ENCODE measurements at regions not wholly inside any gene's neighbourhood (a gene's known extent, or its start where the extent isn't known, plus 50 kb on each side); places are given as distances from the start of the nearest gene placed in this dataset.

DNA sequence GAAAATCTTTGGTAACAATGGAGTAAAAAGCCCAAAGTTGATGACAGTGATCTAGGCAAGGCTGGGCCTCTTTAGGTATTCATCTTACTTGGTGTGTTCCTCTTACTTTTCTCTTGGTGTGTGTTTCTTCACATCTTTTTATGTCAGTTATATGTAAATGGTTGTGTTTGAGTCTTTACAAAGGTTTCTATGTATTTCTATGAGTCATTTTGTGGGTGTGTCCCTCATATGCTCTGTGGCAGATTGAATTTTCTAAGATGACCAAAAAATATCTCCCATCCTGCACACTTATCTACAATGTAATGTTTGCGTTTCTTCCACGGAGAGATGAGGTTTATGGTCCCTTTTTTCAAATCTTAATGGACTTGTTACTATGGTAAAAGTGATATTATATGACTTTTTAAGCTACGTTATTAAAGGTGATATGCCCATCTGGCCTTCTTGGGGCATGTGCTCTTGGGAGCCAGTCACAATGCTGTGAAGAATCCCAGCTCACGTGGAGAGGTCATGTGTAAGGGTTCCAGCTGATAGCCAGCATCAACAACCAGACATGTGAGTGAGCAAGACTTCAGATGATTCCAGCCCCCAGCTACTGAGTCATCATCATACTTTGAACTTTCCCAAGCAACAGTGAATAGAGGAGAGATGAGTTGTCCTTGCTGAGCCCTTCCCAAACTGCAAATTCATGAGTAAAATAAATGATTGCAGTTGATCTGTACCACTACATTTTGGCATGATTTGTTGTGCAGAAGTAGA lies 126.9 kb downstream of the CBLL2 start:
- intact Hi-C loops (cut with micrococcal nuclease): no loop called here
- H3K27ac Mint-ChIP-seq: no peak overlapping the region
- H3K4me1 Mint-ChIP-seq (ENCODE audit: low read depth): no peaks in the 10 kb centered on the region
- H3K27me3 Mint-ChIP-seq: no peaks in the 10 kb centered on the region
- no peaks in the 10 kb centered on the region for H3K9me3 Mint-ChIP-seq
- H3K36me3 Mint-ChIP-seq: no peaks in the 10 kb centered on the region
- DNase-seq: no peak
- no peak overlapping the region for H3K4me3 Mint-ChIP-seq
- ChIA-PET POLR2A (no interaction called here), CTCF (no interaction called here)

DNA sequence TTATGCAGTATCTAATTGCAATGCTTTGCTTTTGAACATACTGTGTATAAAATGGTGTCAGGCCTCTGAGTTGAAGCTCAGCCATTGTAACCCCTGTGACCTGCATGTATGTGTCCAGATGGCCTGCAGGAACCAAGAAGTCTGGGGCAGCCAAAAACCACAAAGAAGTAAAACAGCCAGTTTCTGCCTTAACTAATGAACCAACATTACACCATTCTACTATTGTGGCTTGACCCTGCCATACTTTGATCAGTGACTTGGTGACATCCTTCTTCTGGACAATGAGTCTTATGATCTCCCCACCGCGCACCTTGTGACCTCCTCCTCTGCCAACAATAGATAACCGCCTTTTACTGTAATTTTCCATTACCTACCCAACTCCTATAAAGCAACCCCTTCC lies 131.6 kb downstream of the CBLL2 start:
- H3K9me3 Mint-ChIP-seq: no peaks in the 10 kb centered on the region
- H3K27me3 Mint-ChIP-seq: no peaks in the 10 kb centered on the region
- no peak overlapping the region for H3K27ac Mint-ChIP-seq
- POLR2A ChIA-PET: no interaction called here
- intact Hi-C loops (cut with micrococcal nuclease): no loop called here
- DNase-seq: no peak
- H3K4me1 Mint-ChIP-seq (ENCODE audit: low read depth): no peaks in the 10 kb centered on the region
- no peaks in the 10 kb centered on the region for H3K36me3 Mint-ChIP-seq
- CTCF ChIA-PET: no interaction called here
- no peak overlapping the region for H3K4me3 Mint-ChIP-seq

DNA sequence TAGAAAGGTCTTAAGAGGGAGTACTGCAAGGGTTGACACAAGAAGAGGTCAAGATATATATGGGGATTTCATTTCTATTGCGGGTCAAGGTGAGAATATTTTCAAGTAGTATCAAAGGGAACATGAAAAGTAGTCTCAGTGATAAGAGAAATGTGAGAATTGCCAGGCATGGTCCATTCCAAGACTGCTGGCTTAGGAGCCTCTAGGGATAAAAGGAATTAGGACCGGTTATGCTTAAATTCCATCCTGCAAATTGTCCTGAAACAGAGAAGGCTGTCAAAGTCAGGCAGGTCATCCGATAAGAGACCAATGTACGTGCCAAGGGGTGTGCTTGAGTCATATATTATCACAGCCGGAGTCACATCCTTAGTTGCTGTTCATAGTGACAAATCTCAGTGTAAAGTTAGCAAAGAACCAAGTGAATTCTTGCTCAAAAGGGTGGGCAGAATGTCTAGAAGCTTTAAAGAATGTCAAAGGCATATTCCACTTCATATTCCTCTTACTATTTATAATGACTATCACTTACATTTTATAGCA lies 133.6 kb downstream of the CBLL2 start:
- ChIA-PET POLR2A (no interaction called here), CTCF (no interaction called here)
- H3K9me3 Mint-ChIP-seq: no peaks in the 10 kb centered on the region
- intact Hi-C loops (cut with micrococcal nuclease): no loop called here
- DNase-seq: no peak
- H3K27me3 Mint-ChIP-seq: no peaks in the 10 kb centered on the region
- H3K4me1 Mint-ChIP-seq (ENCODE audit: low read depth): no peaks in the 10 kb centered on the region
- H3K27ac Mint-ChIP-seq: no peak overlapping the region
- H3K36me3 Mint-ChIP-seq: no peaks in the 10 kb centered on the region
- no peak overlapping the region for H3K4me3 Mint-ChIP-seq

DNA sequence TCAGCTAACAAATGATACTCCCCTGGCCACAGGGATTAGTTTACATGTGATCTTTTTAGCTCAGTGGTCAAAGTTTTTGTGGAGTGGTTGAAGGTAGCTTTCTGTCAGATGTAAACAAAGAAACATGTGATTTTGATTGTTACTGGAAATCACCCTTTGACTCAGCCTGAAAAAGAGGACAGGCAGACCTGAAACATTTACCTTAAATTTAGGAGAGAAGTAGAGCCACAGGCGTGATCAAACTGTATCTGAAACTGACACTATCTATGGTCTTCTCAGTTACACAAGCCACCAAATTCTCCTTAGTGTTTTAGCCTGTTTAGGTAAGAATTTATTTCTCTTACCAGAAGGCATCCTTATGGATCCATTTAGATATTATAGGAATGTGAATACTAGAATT lies 136.7 kb downstream of the CBLL2 start:
- intact Hi-C loops (cut with micrococcal nuclease): no loop called here
- no peak for DNase-seq
- Mint-ChIP-seq H3K9me3 (no peaks in the 10 kb centered on the region), H3K4me3 (no peak overlapping the region), H3K27ac (no peak overlapping the region), H3K36me3 (no peaks in the 10 kb centered on the region), H3K4me1 (ENCODE audit: low read depth) (no peaks in the 10 kb centered on the region), H3K27me3 (no peaks in the 10 kb centered on the region)
- ChIA-PET POLR2A (no interaction called here), CTCF (no interaction called here)

DNA sequence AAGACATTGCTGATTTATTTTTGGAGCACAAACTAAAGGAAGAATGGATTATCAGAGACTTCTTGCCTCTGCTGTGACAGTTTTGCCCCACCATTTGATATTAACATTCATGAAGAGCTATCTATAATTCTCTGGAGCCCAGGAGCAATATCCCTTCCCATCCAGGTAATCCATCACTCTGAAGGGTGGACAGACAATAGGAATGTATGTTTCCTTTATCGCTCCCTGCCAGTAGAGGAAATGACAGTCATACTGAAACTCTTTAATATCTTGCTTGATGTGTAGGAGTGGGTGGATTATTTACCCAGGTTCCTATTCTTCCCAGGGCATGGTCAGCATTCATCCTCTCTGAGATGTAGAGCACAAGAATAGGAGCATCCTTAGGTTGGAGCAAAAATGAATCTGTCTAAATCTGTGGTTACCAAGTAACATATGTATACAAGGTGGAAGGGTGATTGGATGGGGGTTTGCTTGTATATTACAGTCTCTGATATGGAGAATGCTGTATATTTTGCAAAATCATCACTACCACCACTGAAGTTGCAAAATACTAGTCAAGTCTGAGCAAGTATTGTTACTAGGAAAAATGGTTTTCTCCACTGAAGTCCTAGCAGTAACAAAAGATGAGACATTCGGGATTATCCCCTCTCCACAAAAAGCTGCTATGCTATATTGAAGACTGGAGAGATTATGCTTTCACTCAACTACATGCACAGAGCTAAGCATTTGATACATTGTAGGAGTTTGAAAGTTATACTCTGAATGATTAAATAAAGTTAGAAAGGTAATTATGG lies 151.6 kb downstream of the CBLL2 start:
- Mint-ChIP-seq H3K4me3 (no peak overlapping the region), H3K36me3 (no peaks in the 10 kb centered on the region), H3K27ac (no peak overlapping the region), H3K9me3 (no peaks in the 10 kb centered on the region), H3K4me1 (ENCODE audit: low read depth) (no peaks in the 10 kb centered on the region), H3K27me3 (no peaks in the 10 kb centered on the region)
- DNase-seq: no peak
- ChIA-PET CTCF (no interaction called here), POLR2A (no interaction called here)
- intact Hi-C loops (cut with micrococcal nuclease): no loop called here

DNA sequence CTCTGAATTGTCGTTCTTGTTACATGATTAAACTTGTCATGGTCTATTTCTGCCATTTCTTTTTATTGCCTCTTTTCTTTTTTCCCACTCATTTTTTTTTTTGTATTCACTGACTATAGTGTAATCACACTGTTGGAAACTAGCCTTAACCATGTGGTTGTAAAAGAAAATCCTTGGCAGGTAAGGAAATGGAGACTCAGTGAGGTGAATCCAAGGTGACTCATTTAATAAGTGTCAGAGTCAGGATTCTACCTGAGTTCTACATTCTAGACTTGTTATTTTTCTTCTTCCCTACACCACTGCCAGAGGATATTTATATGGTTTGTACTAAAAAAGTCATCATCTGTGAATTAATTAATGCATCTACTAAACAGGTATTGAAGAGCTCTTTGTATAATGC lies 152.2 kb downstream of the CBLL2 start:
- CTCF ChIA-PET: no interaction called here
- POLR2A ChIA-PET: no interaction called here
- Mint-ChIP-seq H3K9me3 (no peaks in the 10 kb centered on the region), H3K4me1 (ENCODE audit: low read depth) (no peaks in the 10 kb centered on the region), H3K27me3 (no peaks in the 10 kb centered on the region), H3K27ac (no peak overlapping the region), H3K4me3 (no peak overlapping the region), H3K36me3 (no peaks in the 10 kb centered on the region)
- intact Hi-C loops (cut with micrococcal nuclease): no loop called here
- DNase-seq: no peak

DNA sequence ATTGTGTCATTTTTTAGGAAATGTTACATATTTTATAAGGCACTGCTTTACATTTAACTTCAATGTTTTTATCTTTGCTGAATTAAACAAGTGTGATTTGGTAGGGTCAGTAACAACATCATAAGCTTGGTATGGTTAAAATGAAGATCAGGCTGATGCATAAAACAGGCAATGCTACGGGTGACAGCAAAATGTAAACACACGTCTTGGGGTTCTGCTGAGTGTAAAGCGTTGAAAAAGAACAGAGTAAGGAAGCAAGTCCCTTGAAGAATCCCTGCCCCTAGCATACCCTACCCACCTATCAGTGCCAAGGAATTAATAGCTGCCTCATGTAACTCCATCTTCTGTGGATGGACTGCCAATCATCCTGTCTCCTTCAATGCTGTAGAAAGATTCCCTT lies 157.0 kb downstream of the CBLL2 start:
- no peaks in the 10 kb centered on the region for H3K27me3 Mint-ChIP-seq
- intact Hi-C loops (cut with micrococcal nuclease): no loop called here
- no peaks in the 10 kb centered on the region for H3K36me3 Mint-ChIP-seq
- no peaks in the 10 kb centered on the region for H3K4me1 Mint-ChIP-seq (ENCODE audit: low read depth)
- H3K9me3 Mint-ChIP-seq: no peaks in the 10 kb centered on the region
- CTCF ChIA-PET: no interaction called here
- no peak for DNase-seq
- POLR2A ChIA-PET: no interaction called here
- H3K4me3 Mint-ChIP-seq: no peak overlapping the region
- H3K27ac Mint-ChIP-seq: no peak overlapping the region

DNA sequence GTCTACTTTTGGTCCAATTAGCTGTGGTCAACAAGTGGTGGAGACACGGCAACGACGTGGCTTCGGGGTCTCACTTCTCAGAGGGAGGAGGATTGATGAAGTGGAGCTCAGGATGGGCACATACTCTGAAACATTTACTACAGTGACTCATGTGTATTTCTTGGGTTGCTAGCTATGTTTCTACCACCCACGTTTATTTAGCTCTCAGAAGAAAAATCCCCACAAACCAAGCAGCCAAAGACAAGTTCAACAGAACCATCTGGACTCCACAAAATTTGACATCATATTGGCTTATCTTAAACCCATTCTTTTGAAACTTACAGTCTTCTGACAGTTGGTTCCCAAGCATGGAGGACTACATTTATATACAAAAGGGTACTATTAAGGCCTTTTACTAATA lies 158.0 kb downstream of the CBLL2 start:
- Mint-ChIP-seq H3K27ac (no peak overlapping the region), H3K27me3 (no peaks in the 10 kb centered on the region), H3K4me3 (no peak overlapping the region), H3K9me3 (no peaks in the 10 kb centered on the region), H3K4me1 (ENCODE audit: low read depth) (no peaks in the 10 kb centered on the region), H3K36me3 (no peaks in the 10 kb centered on the region)
- intact Hi-C loops (cut with micrococcal nuclease): no loop called here
- DNase-seq: no peak
- ChIA-PET POLR2A (no interaction called here), CTCF (no interaction called here)

DNA sequence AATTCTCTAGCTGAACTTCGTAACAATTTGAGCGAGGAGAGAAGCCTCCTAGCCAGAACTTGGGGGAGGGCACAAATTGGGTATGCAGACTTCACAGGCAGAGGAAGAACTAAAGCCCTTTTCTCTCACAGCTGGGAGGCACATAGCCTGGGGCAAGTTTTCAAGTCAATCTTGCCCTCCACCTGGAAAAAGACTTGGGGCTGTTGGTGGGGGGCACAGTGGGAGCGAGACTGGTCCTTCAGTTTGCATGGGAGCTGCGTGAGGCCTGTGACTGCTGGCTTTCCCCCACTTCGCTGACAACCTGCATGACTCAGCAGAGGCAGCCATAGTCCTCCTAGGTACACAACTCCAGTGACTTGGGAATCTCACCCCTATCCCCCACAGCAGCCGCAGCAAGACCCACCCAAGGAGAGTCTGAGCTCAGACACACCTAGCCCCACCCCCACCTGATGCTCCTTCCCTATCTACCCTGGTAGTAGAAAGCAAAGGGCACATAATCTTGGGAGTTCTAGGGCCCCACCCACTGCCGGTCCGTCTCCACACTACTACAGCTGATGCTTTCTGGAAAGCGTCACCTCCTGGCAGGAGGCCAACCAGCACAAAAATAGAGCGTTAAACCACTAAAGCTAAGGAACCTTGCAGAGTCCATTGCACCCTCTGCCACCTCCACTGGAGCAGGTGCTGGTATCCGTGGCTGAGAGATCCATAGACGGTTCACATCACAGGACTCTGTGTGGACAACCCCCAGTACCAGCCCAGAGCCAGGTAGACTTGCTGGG lies 160.8 kb downstream of the CBLL2 start:
- no peaks in the 10 kb centered on the region for H3K9me3 Mint-ChIP-seq
- CTCF ChIA-PET: no interaction called here
- no peaks in the 10 kb centered on the region for H3K27me3 Mint-ChIP-seq
- H3K4me1 Mint-ChIP-seq (ENCODE audit: low read depth): no peaks in the 10 kb centered on the region
- POLR2A ChIA-PET: no interaction called here
- no peaks in the 10 kb centered on the region for H3K36me3 Mint-ChIP-seq
- no peak overlapping the region for H3K4me3 Mint-ChIP-seq
- no peak overlapping the region for H3K27ac Mint-ChIP-seq
- DNase-seq: no peak
- intact Hi-C loops (cut with micrococcal nuclease): no loop called here

DNA sequence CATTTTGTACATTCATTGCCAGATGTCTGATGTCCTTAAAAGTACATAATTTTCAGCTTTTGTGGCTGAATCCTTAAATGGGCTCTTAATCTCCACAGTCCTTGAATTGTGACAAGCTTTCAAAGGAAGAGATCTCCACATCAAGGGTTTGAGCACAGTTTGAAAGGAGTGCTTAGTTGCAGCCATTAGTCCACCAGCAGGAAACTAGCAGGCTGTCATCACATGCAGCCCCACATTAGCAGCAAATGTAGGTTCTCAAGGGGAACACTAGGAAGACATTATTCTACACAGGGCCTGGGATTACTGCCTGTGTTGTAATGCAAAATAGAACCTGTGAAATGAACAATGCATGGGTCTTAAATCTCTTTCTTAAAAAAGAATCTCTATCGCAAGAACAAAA lies 173.2 kb downstream of the CBLL2 start:
- Mint-ChIP-seq H3K4me3 (no peak overlapping the region), H3K9me3 (no peaks in the 10 kb centered on the region), H3K36me3 (no peaks in the 10 kb centered on the region), H3K27ac (no peak overlapping the region), H3K4me1 (ENCODE audit: low read depth) (no peaks in the 10 kb centered on the region), H3K27me3 (no peaks in the 10 kb centered on the region)
- CTCF ChIA-PET: no interaction called here
- POLR2A ChIA-PET: no interaction called here
- intact Hi-C loops (cut with micrococcal nuclease): no loop called here
- DNase-seq: no peak

DNA sequence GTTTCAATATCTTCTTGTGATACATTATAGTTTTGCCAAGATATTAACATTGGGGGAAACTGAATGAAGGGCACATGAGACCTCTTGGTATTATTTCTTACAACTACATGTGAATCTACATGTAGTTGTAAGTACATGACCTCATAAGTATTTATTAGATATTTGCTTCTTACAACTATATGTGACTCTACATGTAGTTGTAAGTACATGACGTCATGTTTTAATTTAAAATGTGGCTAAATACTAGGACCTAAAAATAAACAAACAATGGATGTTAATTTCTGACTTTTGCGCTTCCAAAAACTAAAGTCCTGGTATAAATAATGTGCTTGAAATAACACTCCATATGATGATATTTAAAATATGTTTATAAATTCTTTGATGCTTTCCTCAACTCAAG lies 190.2 kb downstream of the CBLL2 start:
- CTCF ChIA-PET: no interaction called here
- no peaks in the 10 kb centered on the region for H3K4me1 Mint-ChIP-seq (ENCODE audit: low read depth)
- no peaks in the 10 kb centered on the region for H3K9me3 Mint-ChIP-seq
- H3K36me3 Mint-ChIP-seq: no peaks in the 10 kb centered on the region
- intact Hi-C loops (cut with micrococcal nuclease): no loop called here
- POLR2A ChIA-PET: no interaction called here
- H3K27me3 Mint-ChIP-seq: no peaks in the 10 kb centered on the region
- DNase-seq: no peak
- H3K4me3 Mint-ChIP-seq: no peak overlapping the region
- H3K27ac Mint-ChIP-seq: no peak overlapping the region

DNA sequence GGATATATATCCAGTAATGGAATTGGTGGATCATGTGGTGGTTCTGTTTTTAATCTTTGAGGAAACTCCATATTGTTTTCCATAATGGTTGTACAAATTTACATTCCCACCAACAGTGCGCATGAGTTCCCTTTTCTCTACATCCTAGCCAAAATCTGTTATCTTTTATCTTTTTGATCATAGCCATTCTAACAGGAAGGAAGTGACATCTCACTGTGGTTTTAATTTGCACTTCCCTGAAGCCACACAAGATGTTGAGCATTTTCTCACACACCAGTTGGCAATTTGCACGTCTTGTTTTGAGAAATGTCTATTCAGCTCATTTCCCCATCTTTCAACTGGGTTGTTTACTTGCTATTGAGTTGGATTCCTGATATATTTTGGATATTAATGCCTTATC lies 194.9 kb downstream of the CBLL2 start:
- ChIA-PET POLR2A (no interaction called here), CTCF (no interaction called here)
- H3K27ac Mint-ChIP-seq: no peak overlapping the region
- no peak overlapping the region for H3K4me3 Mint-ChIP-seq
- no peaks in the 10 kb centered on the region for H3K36me3 Mint-ChIP-seq
- no peaks in the 10 kb centered on the region for H3K4me1 Mint-ChIP-seq (ENCODE audit: low read depth)
- no peaks in the 10 kb centered on the region for H3K27me3 Mint-ChIP-seq
- no peaks in the 10 kb centered on the region for H3K9me3 Mint-ChIP-seq
- intact Hi-C loops (cut with micrococcal nuclease): no loop called here
- no peak for DNase-seq

Measured in activated CD4-positive, alpha-beta memory T cell treated with anti-CD3 and anti-CD28 coated beads for 36 hours (primary cell).